Suprapubic skin (tissue), 4 donors: ENCODE measurements at regions not wholly inside any gene's neighbourhood (a gene's known extent, or its start where the extent isn't known, plus 50 kb on each side); places are given as distances from the start of the nearest gene placed in this dataset.

Experiments used
- EP300 ChIP-seq: sonication (generic); formaldehyde crosslinking; IDR thresholded peaks from one replicate; pipeline ENCODE4 v1.6.1; 2017; ENCODE audit warnings: antibody characterized with exemption
- POLR2A ChIP-seq, 2 donors: fragments of 450-650 bp; IDR thresholded peaks; one replicate each; pipeline ENCODE4 v1.6.1; 2017; ENCODE audit warnings: antibody characterized with exemption in 2 of 2, mild to moderate bottlenecking in 2 of 2, moderate library complexity in 2 of 2
- POLR2AphosphoS5 ChIP-seq, 3 donors: sonication (generic); formaldehyde crosslinking; IDR thresholded peaks; one replicate each; pipeline ENCODE4 v1.6.1; 2017; ENCODE audit warnings: antibody characterized with exemption in 3 of 3
- TF ChIP-seq, protein P1 (sequence below), 2 donors: fragments of 200-600 bp in 1 of 2; fragments of 450-650 bp in 1 of 2; sonication (generic) in 1 of 2; IDR thresholded peaks; one replicate each; pipeline ENCODE4 v1.5.1; 2016 to 2019; ENCODE audit warnings: antibody characterized with exemption in 2 of 2, mild to moderate bottlenecking in 1 of 2, moderate library complexity in 1 of 2

DNA sequence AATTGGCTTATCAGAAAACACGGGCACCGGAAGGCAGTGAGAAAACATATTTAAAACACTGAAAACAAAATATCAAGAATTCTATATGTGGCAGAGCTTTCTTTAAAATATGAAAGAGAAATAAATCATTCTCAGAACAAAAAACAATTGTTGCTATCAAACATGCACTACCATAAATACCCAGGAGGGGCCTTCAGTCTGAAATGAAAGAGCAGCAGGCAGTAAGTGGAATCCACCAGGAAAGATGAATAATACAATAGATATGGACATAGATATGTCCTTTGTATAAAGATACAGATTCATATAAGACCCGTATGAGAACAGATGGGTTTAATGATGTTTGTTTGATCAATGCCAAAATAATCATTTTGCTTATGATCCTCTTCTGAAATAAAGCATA is 142.0 kb downstream of the TMEM18 start:
- TF ChIP-seq, protein P1, sequence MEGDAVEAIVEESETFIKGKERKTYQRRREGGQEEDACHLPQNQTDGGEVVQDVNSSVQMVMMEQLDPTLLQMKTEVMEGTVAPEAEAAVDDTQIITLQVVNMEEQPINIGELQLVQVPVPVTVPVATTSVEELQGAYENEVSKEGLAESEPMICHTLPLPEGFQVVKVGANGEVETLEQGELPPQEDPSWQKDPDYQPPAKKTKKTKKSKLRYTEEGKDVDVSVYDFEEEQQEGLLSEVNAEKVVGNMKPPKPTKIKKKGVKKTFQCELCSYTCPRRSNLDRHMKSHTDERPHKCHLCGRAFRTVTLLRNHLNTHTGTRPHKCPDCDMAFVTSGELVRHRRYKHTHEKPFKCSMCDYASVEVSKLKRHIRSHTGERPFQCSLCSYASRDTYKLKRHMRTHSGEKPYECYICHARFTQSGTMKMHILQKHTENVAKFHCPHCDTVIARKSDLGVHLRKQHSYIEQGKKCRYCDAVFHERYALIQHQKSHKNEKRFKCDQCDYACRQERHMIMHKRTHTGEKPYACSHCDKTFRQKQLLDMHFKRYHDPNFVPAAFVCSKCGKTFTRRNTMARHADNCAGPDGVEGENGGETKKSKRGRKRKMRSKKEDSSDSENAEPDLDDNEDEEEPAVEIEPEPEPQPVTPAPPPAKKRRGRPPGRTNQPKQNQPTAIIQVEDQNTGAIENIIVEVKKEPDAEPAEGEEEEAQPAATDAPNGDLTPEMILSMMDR (IDR thresholded peaks at IDR 0.05): no peak
- TF ChIP-seq EP300 (no peak), POLR2A (IDR thresholded peaks at IDR 0.05) (no peak), POLR2AphosphoS5 (IDR thresholded peaks at IDR 0.05) (no peak)
